HepG2 (cell line): ENCODE measurements at regions not wholly inside any gene's neighbourhood (a gene's known extent, or its start where the extent isn't known, plus 50 kb on each side); places are given as distances from the start of the nearest gene placed in this dataset.

ENCODE experiments used
- ATAC-seq: fragments of 200-7000 bp; cut with Tn5 transposase; 3 replicates; pipeline ENCODE4 v1.9.1; 2020; ENCODE audit warnings: mild to moderate bottlenecking, moderate library complexity
- BruUV-seq: library from RNA; stranded (reverse); fragments of 400-500 nt; replicated peaks from 2 replicates; lab custom pipeline; 2021; lab: Mats Ljungman, UMichigan
- CTCF ChIA-PET: fragments of 300-600 bp; formaldehyde crosslinking; extraction: SDS; loops from one replicate; lab custom pipeline; 2021; ENCODE audit warnings: low total read pairs, inconsistent platforms, low intra/inter-chr PET ratio; lab: Yijun Ruan, JAX
- POLR2A ChIA-PET: fragments of 350-600 bp; sonication (Branson Sonifier 250); formaldehyde crosslinking; loops from one replicate; lab custom pipeline; 2020; ENCODE audit warnings: antibody characterized with exemption, inconsistent platforms; lab: Yijun Ruan, JAX
- DNase-seq: peaks from one replicate; pipeline ENCODE4 v3.0.0-alpha.2; 2015; ENCODE audit warnings: low spot score
- FAIRE-seq: peaks from 3 replicates; lab custom pipeline; 2011; peaks lifted over from hg19 to GRCh38; lab: Jason Lieb, UNC
- H2AFZ ChIP-seq: one replicate; pipeline ENCODE4 v1.6.1; 2011; ENCODE audit warnings: low read length, inconsistent platforms
- H3K27ac ChIP-seq: fragments of 300-600 bp; 3 replicates; pipeline ENCODE4 v1.8.0; 2011; ENCODE audit warnings: mixed run types, mild to moderate bottlenecking, mixed read lengths, low read length, inconsistent platforms; ENCODE audit not compliant: insufficient read depth; ENCODE audit errors: extremely low read length
- H3K27me3 ChIP-seq, 2 experiments: fragments of 200-600 bp in 1 of 2; 2 replicates in 1 of 2; 3 replicates in 1 of 2; pipeline versions ENCODE4 v1.6.0 to v1.8.0; 2011; ENCODE audit warnings: low read length in 2 of 2, mild to moderate bottlenecking in 2 of 2, moderate library complexity in 2 of 2, inconsistent platforms in 1 of 2; ENCODE audit not compliant: insufficient read depth in 2 of 2, control insufficient read depth in 1 of 2
- H3K36me3 ChIP-seq, 2 experiments: fragments of 200-600 bp in 1 of 2; replicated peaks in 1 of 2; 2 replicates in 1 of 2; 3 replicates in 1 of 2; pipeline versions ENCODE4 v1.5.1 to v1.8.0; 2011; ENCODE audit warnings: low read length in 2 of 2, inconsistent platforms in 1 of 2; ENCODE audit not compliant: insufficient read depth in 2 of 2, control insufficient read depth in 1 of 2
- H3K4me1 ChIP-seq: 2 replicates; pipeline ENCODE4 v1.5.1; 2012; ENCODE audit warnings: low read length, inconsistent platforms; ENCODE audit not compliant: insufficient read depth
- H3K4me2 ChIP-seq: 2 replicates; pipeline ENCODE4 v1.6.0; 2011; ENCODE audit warnings: low read depth, low read length, inconsistent platforms
- H3K4me3 ChIP-seq, 3 experiments: fragments of 200-600 bp in 1 of 3; sonication (generic), shearing (Covaris generic) in 1 of 3; replicated peaks in 1 of 3; 2 replicates each; pipeline ENCODE4 v1.5.1; 2011 to 2016; ENCODE audit warnings: low read length in 3 of 3, inconsistent platforms in 2 of 3, low read depth in 2 of 3, mild to moderate bottlenecking in 2 of 3, control low read depth in 1 of 3, mixed read lengths in 1 of 3; ENCODE audit not compliant: insufficient read depth in 1 of 3
- H3K79me2 ChIP-seq: one replicate; pipeline ENCODE4 v1.6.1; 2011; ENCODE audit warnings: low read length, inconsistent platforms; ENCODE audit not compliant: insufficient read depth
- H3K9ac ChIP-seq: 2 replicates; pipeline ENCODE4 v1.6.0; 2011; ENCODE audit warnings: mild to moderate bottlenecking, low read depth, low read length, inconsistent platforms; ENCODE audit not compliant: insufficient read depth
- H3K9me3 ChIP-seq: 2 replicates; pipeline ENCODE4 v1.5.1; 2012; ENCODE audit warnings: mild to moderate bottlenecking, low read length
- H4K20me1 ChIP-seq: 2 replicates; pipeline ENCODE4 v1.6.0; 2011; ENCODE audit warnings: inconsistent platforms, mild to moderate bottlenecking, low read length, moderate library complexity; ENCODE audit not compliant: insufficient read depth
- CBX1 ChIP-seq: IDR thresholded peaks from one replicate; pipeline ENCODE4 v1.6.1; 2016; ENCODE audit warnings: antibody characterized with exemption, low read depth
- HINFP ChIP-seq: sonication (generic); formaldehyde crosslinking; IDR thresholded peaks from 2 replicates; pipeline ENCODE4 v1.4.0; 2020; ENCODE audit warnings: low read depth, mild to moderate bottlenecking, missing genetic modification reagents
- KAT7 ChIP-seq: IDR thresholded peaks from 2 replicates; pipeline ENCODE4 v1.6.1; 2018; ENCODE audit warnings: borderline replicate concordance, missing compliant biosample characterization
- KDM6A ChIP-seq: IDR thresholded peaks from 2 replicates; pipeline ENCODE4 v1.6.1; 2016; ENCODE audit warnings: low read depth
- NKX3-1 ChIP-seq: sonication (generic); formaldehyde crosslinking; IDR thresholded peaks from 2 replicates; pipeline ENCODE4 v1.5.0; 2020; ENCODE audit warnings: missing genetic modification reagents
- SPEN ChIP-seq: sonication (generic); formaldehyde crosslinking; IDR thresholded peaks from 2 replicates; pipeline ENCODE4 v1.5.1; 2020; ENCODE audit warnings: low read depth, mild to moderate bottlenecking, missing genetic modification reagents
- ZBTB43 ChIP-seq: sonication (generic); formaldehyde crosslinking; conservative IDR thresholded peaks from 2 replicates; pipeline ENCODE4 v1.4.0; 2020; ENCODE audit warnings: missing genetic modification reagents
- ZNF501 ChIP-seq: sonication (generic); formaldehyde crosslinking; IDR thresholded peaks from 2 replicates; pipeline ENCODE4 v1.5.1; 2020; ENCODE audit warnings: mild to moderate bottlenecking, moderate library complexity, missing genetic modification reagents
- ZNF546 ChIP-seq: sonication (generic); formaldehyde crosslinking; conservative IDR thresholded peaks from 2 replicates; pipeline ENCODE4 v1.8.1; 2023; ENCODE audit warnings: mild to moderate bottlenecking, missing genetic modification reagents
- ZNF570 ChIP-seq: sonication (generic); formaldehyde crosslinking; IDR thresholded peaks from 2 replicates; pipeline ENCODE4 v1.4.0; 2020; ENCODE audit warnings: mild to moderate bottlenecking, missing genetic modification reagents, borderline replicate concordance
- ZNF766 ChIP-seq: sonication (generic); formaldehyde crosslinking; IDR thresholded peaks from 2 replicates; pipeline ENCODE4 v1.5.0; 2020; ENCODE audit warnings: missing genetic modification reagents, borderline replicate concordance
- ZNF788 ChIP-seq: sonication (generic); formaldehyde crosslinking; IDR thresholded peaks from 2 replicates; pipeline ENCODE4 v1.5.0; 2020; ENCODE audit warnings: mild to moderate bottlenecking, missing genetic modification reagents, borderline replicate concordance
- ZNF816 ChIP-seq: sonication (generic); formaldehyde crosslinking; IDR thresholded peaks from 2 replicates; pipeline ENCODE4 v1.8.0; 2022; ENCODE audit warnings: missing genetic modification reagents, mild to moderate bottlenecking, borderline replicate concordance
- ZNF891 ChIP-seq: sonication (generic); formaldehyde crosslinking; IDR thresholded peaks from 2 replicates; pipeline ENCODE4 v1.5.0; 2020; ENCODE audit warnings: mild to moderate bottlenecking, missing genetic modification reagents
- WGBS: methylation state at CpG from one replicate; pipeline ENCODE4 v1.1.6; 2017; ENCODE audit warnings: low lambda C conversion rate; 5-methylcytosine and 5-hydroxymethylcytosine counted together
- in situ Hi-C: cut with HindIII; loops from 2 replicates; pipeline ENCODE4 v1.10.0; 2017; ENCODE audit warnings: low pct_unique_long_range_greater_than_20kb; ENCODE audit not compliant: extremely low pct_ligation_motif_present
- intact Hi-C: fragments of 100-400 bp; cut with micrococcal nuclease; formaldehyde crosslinking; loops from one replicate; pipeline ENCODE4 v1.10.0; 2022; ENCODE audit not compliant: unreplicated experiment
- TF ChIP-seq, protein P1 (sequence below): sonication (generic); formaldehyde crosslinking; IDR thresholded peaks from 2 replicates; pipeline ENCODE4 v1.8.1; 2022; ENCODE audit warnings: mild to moderate bottlenecking, missing genetic modification reagents
- TF ChIP-seq, protein P2 (sequence below): IDR thresholded peaks from 2 replicates; pipeline ENCODE4 v1.6.1; 2016; ENCODE audit warnings: low read depth, missing genetic modification reagents, missing compliant biosample characterization

DNA sequence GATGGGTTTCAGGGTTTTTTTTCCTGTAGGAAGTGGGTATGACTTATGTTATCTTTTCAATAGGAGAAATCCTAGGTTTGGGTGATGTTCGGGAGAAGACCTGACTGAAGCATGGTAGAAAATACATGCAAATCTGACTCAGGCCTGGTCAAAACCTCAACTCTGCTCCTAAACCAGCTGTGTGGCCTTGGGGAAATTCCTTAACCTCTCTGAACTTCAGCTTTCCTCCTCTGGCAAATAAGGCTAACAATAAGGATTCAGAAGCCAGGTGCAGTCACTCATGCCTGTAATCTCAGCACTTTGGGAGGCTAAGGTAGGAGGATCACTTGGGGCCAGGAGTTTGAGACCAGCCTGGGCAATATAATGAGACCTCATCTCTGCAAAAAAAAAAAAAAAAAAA, 148.5 kb downstream of the PHETA1 start:
- Histone ChIP-seq H3K4me2 (no peak overlapping the region), H2AFZ (no peak overlapping the region), H4K20me1 (no peaks in the 10 kb centered on the region), H3K4me1 (no peaks in the 10 kb centered on the region), H3K27me3 (peaks cover 0 to 24% of the 10 kb centered on the region in 2 experiments; a peak in 1 of 5 replicates), H3K79me2 (no peaks in the 10 kb centered on the region), H3K9ac (no peak overlapping the region), H3K9me3 (no peaks in the 10 kb centered on the region), H3K27ac (no peak overlapping the region), H3K4me3 (no peak overlapping the region), H3K36me3 (no peaks in the 10 kb centered on the region)
- CTCF ChIA-PET = no interaction called here
- no TSS peak for BruUV-seq
- no peak for FAIRE-seq
- no peak for ATAC-seq
- intact Hi-C loops (no loop called here), in situ Hi-C loops (no loop called here)
- DNase-seq = no peak
- WGBS = 64% methylated on average over 1 of the region's 1 CpG
- TF ChIP-seq, protein P1, sequence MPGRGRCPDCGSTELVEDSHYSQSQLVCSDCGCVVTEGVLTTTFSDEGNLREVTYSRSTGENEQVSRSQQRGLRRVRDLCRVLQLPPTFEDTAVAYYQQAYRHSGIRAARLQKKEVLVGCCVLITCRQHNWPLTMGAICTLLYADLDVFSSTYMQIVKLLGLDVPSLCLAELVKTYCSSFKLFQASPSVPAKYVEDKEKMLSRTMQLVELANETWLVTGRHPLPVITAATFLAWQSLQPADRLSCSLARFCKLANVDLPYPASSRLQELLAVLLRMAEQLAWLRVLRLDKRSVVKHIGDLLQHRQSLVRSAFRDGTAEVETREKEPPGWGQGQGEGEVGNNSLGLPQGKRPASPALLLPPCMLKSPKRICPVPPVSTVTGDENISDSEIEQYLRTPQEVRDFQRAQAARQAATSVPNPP (CRISPR knock-in tag) = no peak
- no peak for TF ChIP-seq ZNF816 (CRISPR knock-in tag)
- TF ChIP-seq CBX1 = no peak
- TF ChIP-seq KDM6A (CRISPR knock-in tag) = no peak
- TF ChIP-seq, protein P2, sequence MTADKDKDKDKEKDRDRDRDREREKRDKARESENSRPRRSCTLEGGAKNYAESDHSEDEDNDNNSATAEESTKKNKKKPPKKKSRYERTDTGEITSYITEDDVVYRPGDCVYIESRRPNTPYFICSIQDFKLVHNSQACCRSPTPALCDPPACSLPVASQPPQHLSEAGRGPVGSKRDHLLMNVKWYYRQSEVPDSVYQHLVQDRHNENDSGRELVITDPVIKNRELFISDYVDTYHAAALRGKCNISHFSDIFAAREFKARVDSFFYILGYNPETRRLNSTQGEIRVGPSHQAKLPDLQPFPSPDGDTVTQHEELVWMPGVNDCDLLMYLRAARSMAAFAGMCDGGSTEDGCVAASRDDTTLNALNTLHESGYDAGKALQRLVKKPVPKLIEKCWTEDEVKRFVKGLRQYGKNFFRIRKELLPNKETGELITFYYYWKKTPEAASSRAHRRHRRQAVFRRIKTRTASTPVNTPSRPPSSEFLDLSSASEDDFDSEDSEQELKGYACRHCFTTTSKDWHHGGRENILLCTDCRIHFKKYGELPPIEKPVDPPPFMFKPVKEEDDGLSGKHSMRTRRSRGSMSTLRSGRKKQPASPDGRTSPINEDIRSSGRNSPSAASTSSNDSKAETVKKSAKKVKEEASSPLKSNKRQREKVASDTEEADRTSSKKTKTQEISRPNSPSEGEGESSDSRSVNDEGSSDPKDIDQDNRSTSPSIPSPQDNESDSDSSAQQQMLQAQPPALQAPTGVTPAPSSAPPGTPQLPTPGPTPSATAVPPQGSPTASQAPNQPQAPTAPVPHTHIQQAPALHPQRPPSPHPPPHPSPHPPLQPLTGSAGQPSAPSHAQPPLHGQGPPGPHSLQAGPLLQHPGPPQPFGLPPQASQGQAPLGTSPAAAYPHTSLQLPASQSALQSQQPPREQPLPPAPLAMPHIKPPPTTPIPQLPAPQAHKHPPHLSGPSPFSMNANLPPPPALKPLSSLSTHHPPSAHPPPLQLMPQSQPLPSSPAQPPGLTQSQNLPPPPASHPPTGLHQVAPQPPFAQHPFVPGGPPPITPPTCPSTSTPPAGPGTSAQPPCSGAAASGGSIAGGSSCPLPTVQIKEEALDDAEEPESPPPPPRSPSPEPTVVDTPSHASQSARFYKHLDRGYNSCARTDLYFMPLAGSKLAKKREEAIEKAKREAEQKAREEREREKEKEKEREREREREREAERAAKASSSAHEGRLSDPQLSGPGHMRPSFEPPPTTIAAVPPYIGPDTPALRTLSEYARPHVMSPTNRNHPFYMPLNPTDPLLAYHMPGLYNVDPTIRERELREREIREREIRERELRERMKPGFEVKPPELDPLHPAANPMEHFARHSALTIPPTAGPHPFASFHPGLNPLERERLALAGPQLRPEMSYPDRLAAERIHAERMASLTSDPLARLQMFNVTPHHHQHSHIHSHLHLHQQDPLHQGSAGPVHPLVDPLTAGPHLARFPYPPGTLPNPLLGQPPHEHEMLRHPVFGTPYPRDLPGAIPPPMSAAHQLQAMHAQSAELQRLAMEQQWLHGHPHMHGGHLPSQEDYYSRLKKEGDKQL (CRISPR knock-in tag) = no peak
- TF ChIP-seq ZBTB43 (CRISPR knock-in tag) = no peak
- TF ChIP-seq KAT7 (CRISPR knock-in tag) = no peak
- TF ChIP-seq ZNF788 (CRISPR knock-in tag) = no peak
- no peak for TF ChIP-seq SPEN
- TF ChIP-seq ZNF891 = no peak
- TF ChIP-seq ZNF570 = no peak
- no peak for TF ChIP-seq ZNF501 (CRISPR knock-in tag)
- TF ChIP-seq NKX3-1 (CRISPR knock-in tag) = no peak
- no peak for TF ChIP-seq ZNF546 (CRISPR knock-in tag)
- TF ChIP-seq HINFP (CRISPR knock-in tag) = no peak
- no peak for TF ChIP-seq ZNF766
- POLR2A ChIA-PET = interaction anchor here (0.6 kb wide), 1 partner anchor 1613 kb away, joined by 3 read pairs; no protein-coding TSS in a partner anchor
